Glomerular visceral epithelial cell (primary cell): ENCODE measurements at regions not wholly inside any gene's neighbourhood (a gene's known extent, or its start where the extent isn't known, plus 50 kb on each side); places are given as distances from the start of the nearest gene placed in this dataset.
"Not testable (repeated sequence)": the region's sequence is repeated elsewhere in the genome, so short reads cannot be mapped to it uniquely, and the experiment has no call there.

Experiments
- DNase-seq: peaks from one replicate; pipeline ENCODE4 v3.0.0-alpha.2; 2016; ENCODE audit errors: extremely low spot score

DNA sequence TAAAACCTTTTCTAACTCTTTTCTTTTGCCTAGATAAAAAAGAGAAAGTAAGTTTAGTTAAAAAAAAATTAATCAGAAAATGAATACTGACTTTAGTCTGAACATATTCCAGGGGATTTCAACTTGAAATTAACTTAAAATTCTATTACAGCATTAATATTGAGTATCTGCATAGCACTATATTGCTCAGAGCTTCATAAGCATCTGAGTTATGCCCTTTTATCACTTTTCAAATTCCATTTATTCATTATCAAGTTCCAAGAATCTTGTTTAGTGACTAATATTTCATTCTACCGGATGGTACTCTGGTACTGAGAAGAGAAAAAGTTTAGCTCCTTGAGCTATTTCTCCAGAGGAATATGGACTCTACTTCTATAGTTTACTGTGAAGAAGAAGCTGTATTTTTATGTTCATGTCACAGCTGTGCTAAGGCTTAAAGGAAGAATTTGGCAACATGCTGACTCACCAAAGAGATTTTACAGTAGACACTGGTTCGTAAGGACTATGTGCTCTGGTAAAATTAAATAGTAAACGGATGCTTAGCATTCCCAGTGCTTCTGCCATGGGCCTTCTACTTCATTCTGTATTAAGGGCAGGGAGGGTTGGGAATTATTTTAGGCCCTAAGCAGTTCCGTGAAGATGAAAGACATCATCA, 285.2 kb upstream of the SEMA6A start:
- DNase-seq, result no peak

DNA sequence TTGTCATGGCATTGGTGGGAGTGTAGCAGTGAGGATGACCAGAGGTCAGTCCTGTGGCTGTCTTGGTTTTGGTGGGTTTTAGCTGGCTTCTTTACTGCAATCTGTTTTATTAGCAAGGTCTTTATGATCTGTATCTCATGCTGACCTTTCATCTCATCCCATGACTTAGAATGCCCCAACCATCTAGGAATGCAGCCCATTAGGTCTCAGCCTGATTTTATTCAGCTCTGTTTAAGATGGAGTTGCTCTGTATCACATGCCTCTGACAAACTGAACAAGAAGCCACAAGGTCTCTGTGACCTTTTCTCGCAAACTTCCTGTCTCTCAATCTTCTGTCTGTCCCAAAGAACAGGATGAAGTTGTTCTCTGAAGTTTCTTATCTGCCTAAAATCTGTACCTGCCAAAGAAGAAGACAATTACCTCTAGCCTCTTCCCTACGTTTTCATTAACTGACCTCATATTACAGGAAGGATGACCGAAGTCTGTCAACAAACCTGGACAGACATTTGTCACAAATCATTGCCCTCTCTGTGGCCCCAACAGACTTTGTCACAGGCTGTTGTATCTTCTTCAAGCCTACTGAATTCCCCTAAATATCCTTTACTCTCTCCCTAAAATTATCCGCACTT, 284.2 kb upstream of the SEMA6A start:
- DNase-seq, result no peak

DNA sequence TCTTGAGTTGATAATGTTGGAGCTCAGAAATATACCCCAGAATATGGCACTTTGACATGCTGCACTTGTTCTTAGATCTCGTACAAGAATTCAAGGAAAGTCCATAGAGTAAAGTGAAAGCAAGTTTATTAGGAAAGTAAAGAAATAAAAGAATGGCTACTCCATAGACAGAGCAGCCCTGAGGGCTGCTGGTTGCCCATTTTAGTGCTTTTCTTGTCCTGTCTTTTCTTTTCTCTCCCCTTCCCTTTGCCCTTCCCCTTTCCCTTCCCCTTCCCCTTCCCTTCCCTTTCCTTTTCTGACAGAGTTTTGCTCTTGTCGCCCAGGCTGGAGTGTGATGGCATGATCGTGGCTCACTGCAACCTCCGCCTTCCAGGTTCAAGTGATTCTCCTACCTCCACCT, 283.4 kb upstream of the SEMA6A start:
- DNase-seq, result not testable (repeated sequence)

DNA sequence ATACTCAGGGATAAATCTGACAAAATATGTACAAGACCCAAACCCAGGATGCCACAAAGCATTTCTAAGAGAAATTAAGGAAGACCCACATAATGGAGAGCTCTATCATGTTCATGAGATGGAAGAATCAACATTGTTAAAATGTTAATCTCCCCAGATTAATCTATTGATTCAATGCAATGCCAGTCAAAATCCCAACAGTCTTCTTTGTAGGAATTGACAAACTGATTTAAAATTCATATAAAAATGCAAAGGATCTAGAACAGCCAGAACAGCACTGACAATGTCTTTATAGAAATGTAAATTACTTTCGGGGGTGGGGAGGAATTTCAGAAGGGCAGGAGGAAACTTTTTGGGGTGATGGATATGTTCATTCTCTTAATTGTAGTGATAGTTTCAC, 281.6 kb upstream of the SEMA6A start:
- no peak for DNase-seq

DNA sequence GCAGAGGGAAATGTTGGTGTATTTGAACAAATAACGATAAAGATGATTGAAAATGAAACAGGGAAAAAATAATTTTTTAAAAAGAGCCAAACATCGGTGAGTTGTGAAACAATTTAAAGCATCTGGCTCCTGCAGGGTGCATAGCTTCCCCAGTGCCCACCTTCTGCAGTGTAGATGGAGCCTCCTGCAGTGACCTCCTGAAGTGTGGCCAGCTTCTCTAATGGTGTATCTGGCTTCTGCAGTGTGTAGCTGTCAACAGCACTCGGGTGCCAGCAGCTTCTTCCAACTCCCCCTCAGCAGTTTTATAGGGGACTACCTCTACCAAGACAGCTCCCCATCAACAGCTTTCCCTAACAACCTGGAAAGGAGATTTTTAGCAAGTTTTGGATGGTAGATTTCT, 279.4 kb upstream of the SEMA6A start:
- DNase-seq, result no peak

DNA sequence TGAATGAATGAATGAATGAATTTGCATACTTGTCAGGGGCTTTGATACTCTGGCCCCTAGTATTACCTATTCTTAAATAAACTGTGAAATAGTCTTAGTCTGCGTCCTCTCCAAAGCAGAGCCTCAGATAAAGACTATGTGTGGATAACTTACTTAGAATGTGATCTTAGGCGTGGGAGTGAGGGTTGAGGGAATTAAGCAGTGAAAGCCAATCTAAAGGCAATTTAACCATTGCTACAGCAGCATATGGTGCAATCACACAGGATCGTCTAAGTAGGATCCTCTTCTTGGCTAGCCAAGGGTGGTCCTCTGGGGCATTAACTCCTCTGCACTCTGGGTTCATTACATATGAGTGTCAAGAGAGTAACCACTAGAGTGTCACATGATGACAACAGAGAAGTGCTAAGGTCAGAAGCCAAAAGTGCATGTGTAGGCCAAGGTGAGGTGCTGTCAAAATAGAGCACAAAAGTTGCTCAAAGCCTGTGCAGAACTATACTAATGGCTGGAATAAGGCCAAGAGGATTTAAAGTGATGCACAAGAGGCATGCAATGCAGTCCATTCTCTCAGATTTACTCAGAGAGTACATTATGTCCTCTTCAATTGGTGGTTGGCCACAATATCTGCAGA, 274.4 kb upstream of the SEMA6A start:
- no peak for DNase-seq

DNA sequence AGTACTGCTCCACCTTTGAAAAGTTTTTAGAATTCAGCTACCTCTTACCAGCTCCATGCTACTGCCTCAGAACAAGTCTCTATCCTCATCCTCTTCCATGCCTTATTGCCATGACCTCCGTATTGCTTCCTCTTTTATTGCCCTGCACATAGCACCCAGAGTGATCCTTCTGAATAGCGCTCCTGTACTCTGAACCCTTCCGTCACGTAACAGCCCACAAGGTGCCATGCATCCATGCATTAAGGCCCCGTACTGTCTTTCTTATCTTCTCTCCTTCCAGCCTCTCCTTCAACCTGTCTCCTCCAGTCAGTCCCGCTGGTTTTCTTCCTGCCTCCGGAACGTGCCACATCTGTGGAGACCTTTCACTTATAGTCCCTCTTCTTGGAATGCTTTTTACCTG, 273.3 kb upstream of the SEMA6A start:
- DNase-seq, result no peak

DNA sequence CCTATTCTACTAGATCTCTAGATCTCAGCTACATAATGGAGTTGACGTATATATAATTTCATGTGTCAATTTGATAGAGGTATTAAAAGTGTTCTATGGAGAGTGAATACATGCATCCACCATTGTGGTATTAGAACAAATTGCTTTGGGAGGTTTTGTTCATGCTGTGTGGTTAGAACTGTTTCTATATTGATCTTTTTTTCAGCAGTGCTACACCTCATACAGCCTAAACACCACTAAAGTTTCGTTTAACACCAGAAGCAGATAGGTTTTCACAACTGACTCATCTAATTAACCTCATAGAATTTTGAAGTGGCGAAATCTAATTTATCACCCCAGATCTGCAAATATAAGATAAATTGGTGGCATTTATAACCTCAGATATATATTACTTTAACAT, 269.4 kb upstream of the SEMA6A start:
- DNase-seq, result no peak

DNA sequence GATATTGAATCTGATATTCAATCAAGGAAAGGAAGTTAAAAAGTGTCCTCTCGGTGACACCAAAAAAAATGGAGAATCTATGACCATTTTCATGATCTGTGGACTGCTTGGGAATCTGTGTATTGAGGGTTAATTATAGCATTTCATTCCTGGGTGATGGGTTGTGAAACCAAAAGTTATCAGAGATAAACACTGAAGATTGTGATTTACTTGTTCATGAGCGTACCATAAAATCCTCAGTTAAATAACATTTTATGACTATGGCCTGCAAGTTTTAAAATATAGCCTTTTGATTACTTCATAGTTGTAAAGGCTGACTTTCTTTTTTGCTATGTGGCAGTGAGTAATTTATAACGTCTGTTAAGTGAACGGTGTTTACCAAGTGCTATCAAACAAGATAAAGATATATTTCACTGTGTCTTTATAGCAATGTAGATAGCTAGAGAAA, 267.9 kb upstream of the SEMA6A start:
- no peak for DNase-seq

DNA sequence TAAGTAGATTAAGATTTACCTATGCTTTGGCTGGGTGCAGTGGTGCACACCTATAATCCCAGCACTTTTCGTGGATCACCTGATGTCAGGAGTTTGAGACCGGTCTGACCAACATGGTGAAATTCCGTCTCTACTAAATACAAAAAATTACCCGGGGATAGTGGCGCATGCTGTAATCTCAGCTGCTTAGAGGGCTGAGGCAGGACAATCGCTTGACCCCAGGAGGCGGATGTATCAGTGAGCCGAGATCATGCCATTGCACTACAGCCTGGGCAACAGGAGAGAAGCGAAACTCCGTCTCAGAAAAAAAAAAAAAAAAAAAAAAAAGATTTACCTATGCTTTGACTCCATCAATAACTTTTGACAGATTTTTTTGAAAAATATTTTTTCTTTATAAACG, 267.1 kb upstream of the SEMA6A start:
- DNase-seq, result no peak

DNA sequence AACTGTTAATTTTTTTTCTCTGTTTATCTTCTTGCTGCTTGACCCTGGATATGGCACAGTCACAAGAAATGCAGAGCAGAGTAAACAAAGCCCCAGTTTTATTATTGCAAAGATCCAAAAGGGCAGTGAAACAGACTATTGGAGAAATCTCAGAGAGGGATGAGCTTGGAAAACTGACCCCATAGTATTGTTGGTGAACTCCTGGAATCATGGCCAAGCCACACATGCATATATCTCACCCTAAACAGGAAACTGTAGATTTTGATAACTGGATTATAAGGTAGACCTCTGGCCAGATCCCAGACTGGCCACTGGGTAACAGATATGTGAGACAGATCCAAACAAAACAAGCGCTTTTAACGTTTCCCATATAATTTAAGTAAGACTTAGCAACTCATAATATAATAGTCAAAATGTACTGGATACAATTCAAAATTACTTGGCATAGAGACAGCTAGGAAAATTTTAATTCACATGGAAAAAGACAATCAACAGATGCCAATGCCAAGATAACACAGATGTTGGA, 263.5 kb upstream of the SEMA6A start:
- no peak for DNase-seq

DNA sequence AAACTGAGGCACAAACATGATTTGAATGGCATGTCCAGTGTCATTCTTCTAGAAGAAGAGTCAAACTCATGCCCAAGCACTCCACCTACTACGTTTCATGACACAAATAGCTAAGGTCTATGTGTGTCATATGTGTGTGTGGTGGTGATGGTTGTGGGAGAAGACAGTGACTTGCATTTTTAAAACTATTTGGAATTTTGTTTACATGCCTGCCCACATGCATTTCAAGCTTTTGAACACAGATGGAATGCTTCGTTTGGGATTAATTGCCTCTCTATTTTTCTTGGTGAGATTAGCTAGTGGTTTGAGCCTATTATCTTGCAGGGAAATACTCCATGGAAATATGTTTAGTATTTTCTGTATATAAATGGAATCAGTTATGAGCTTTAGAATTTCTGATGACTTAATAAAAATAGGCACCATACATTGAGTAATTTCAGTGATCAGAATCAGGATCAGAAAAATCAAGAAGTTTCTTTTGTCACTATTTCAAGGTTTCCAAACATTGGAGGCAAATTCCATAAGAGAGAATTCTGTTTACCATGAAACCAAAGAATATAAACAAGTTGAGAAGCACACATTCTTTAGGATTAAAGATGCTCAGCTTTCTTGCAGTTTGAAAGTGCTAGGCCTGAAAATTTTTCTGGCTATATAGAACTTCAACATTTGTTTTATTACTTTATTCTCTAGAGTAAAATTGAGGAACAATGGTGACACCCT, 260.3 kb upstream of the SEMA6A start:
- DNase-seq, result no peak

DNA sequence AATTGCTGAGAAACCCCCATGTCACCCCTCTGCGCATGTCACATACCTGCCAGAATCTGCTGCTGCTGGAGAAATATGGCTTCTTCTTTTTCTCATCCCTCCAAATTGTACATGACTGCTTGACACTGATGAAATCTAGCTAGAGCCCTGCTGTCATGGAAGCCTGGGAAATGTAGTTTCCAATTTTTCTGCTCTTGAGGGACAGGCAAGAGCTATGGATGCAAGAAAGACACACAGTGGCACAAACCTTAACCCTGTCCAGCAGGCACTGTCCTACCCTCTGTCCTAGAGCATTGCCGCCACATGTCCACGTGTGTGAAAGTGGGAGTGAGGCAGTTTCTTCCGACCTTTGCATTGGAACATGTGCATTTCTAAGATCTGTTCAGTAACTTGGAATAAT, 255.5 kb upstream of the SEMA6A start:
- no peak for DNase-seq

DNA sequence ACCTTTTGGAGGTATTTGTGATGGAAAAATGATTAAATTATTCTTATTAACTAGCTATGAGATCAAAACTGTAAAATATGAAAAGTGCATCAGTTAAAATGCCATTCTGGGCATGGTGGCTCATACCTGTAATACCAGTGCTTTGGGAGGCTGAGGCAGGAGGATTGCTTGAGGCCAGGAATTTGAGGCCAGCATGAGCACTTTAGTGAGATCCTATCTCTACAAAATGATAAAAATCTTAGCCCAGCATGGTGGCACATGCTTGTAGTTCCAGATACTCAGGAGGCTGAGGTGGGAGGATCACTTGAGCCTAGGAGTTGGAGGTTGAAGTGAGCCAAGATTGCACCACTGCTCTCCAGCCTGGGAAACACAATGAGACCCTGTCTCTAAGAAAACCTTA, 252.5 kb upstream of the SEMA6A start:
- no peak for DNase-seq

DNA sequence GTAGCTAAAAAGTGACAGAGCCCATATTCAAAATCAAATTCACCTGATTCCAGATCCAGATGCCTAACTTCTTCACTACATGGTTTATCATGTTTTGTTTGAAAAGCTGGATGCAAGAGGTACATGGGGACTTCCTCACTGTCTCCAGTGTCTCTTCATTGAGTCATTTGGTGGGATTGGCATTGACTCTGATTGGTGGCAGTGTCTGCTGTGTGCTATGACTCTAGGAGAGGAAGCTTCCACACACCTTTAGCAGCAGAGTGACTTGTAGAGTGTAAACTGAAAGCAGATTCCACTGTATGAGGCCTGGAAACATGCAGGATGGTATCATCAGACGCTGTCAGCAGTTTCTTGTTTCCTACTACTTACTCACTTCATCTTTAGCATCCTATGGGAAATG, 250.9 kb upstream of the SEMA6A start:
- no peak for DNase-seq

DNA sequence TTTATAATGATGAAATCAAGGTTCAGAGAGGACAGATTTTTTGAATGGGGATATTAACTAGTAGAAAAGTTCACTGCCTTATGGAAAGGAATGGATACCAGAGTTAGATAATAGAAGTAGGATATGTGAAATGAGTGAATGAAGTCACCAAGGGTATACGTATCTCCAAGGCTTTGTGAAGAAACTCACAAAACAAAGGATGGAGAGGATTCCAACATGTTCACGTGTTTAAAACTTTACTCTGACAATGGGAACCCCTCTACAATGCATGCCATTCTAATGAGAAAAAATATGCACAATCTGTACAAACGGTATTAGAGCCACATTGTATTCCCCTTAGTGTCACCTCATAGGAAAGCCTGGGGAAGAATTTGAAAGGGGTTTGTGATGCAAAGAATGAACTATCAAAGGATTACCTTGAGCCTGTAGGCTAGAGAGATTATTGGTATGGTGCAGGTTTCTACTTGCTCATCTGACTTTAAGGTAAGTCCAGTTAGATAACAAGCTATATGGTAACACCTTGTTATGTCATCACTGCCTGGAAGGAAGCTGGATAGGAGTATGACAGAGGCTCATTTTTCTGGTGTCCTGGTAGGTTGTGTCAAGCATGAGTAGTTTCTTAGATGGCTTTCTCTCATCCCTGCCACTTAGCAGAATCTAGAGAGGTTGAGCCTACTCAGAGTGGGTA, 250.3 kb upstream of the SEMA6A start:
- DNase-seq, result no peak

DNA sequence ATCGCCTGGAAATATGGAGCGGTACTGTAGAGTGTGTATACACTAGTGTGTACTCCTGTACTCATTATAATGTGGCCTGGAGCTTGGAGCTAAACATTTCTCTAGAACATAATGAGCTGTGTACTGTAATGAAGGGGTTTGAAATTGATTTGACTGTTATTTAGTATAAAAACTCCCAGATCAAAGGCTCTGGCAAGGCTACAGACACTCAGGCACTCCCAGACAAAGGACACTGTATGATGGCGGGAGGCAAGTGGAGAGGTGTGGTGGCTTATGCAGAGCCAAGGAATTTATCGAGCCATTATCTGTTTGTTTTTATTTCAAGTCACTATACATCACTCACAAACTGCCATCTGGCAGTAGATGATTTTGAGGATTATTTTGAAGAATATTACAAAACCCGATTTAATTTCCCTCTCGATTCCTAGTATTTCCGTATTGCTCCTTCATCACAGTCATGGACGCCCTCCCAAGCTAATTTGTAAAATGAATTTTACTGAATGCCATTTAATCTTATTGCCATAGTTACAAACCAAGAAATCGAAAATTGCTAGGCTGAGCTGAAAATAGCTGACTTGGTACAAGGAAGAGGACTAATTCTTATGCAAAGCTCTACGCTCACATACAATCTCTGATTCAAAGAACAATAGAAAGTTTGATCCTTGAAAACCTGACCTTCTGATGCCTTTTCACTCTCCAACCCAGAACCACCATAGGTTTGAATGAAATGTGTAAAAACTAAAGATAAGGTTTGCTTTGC, 240.2 kb upstream of the SEMA6A start:
- DNase-seq, result no peak

DNA sequence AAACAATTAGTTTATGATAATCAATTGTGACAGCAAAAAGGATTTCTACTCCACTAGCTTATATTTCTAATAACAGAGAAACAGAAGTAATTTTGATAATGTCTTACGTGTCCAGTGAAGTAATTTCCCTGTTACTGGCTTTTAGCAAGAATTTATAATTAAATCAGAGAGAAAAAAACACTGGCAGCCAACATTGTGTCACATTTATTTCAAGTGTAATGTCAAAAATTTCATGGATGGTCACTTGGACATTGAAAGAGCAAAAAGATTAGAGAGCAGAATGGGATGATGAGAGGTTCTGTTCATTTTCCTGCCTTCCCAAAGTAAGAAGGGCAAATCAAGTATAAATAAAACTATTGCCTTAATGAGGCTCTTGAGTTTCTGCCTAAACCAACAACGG, 239.3 kb upstream of the SEMA6A start:
- no peak for DNase-seq

DNA sequence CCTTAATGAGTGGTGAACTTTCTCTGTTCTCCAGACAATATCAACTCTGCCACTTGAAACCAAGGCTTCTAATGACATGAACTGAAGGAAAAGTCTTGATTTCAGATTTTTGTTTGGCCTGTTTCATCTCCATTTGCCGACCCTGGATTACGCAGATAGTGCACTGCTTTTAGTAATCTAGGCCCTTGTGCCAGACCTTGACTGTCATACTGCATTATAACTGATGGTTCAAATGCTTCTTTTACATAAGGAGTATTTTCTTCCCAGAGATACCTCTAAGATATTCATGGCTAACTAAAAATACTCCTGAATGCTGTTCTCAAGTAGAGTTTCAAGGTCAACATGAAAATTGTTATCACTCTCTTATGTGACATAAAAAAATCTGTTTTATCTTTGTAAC, 238.7 kb upstream of the SEMA6A start:
- no peak for DNase-seq

DNA sequence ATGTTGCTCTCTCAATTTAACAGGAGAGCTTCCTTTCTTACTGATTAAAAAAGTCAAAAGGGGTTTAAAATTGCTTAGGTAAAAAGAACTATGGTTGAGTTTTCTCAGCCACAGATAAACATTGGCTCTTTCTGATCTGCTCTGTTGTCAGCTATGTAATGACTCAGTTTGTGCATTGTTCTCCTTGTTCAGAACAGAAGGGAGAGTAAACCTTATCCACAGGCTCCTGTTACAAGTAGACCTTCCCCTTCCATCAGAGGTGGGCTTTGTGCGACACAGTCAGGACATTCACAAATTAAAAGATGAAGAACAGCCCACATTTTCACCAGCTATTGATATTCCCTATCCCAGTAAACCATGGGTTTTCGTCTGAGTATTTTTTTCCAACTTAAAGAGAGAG, 236.3 kb upstream of the SEMA6A start:
- DNase-seq, result no peak

DNA sequence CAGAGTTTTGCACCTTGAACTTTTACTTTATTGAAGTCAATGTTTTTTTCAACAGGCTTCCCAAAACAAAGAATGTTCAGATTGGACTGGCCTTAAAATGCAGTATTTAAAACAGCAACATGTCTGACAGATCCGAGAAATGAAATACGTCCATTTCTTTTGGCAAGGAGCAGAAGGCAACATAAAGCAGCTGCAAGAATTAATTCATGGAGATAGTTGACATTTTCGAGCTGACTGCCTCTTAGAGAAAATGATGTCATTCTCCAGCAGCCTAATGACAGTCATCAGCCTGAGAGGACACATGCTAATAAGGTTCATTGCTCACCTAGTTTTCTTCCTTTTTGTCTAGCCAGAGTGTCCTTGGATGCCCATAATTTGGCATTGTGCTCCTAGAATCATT, 232.2 kb upstream of the SEMA6A start:
- no peak for DNase-seq
